ENCODE measurements at regions not wholly inside any gene's neighbourhood (a gene's known extent, or its start where the extent isn't known, plus 50 kb on each side); places are given as distances from the start of the nearest gene placed in this dataset.
A peak's percentile ranks its signal among the peaks of the same experiment; 100 is the strongest.

GRCh38 chr14:41380017-41380416, 226.7 kb upstream of the LRFN5 start:
- Histone ChIP-seq H3K9me3 (ENCODE audit: insufficient read depth, low read length) (no peaks in the 10 kb centered on the region), H3K36me3 (ENCODE audit: low read length) (no peaks in the 10 kb centered on the region), H3K9me2 (replicated peaks; ENCODE audit: insufficient read depth, low read length) (no peaks in the 10 kb centered on the region), H3K4me2 (ENCODE audit: low read depth, low read length, poor library complexity, severe bottlenecking) (no peak overlapping the region), H3K27me3 (ENCODE audit: low read length) (no peaks in the 10 kb centered on the region), H4K20me1 (ENCODE audit: low read depth, low read length) (no peaks in the 10 kb centered on the region), H3K9ac (ENCODE audit: low read length) (no peak overlapping the region), H3F3A (ENCODE audit: insufficient read depth) (no peaks in the 10 kb centered on the region), H3K4me3 (ENCODE audit: insufficient read depth, low read length, poor library complexity, severe bottlenecking) (no peak overlapping the region), H3K27ac (ENCODE audit: low read depth, low read length) (no peak overlapping the region), H2AFZ (ENCODE audit: low read depth, low read length, severe bottlenecking) (peak overlapping the region; percentile 67), H3K79me2 (ENCODE audit: insufficient read depth, low read length) (no peaks in the 10 kb centered on the region)
- TF ChIP-seq EZH2phosphoT487 (conservative IDR thresholded peaks at IDR 0.05; ENCODE audit: low read length) (no peak), CTCF (IDR thresholded peaks at IDR 0.05; ENCODE audit: insufficient read depth, low read length, poor library complexity, severe bottlenecking) (no peak)

- Histone ChIP-seq H3K4me2 (ENCODE audit: low read depth, low read length, poor library complexity, severe bottlenecking) (no peak overlapping the region), H3K27me3 (ENCODE audit: low read length) (no peaks in the 10 kb centered on the region), H3K27ac (ENCODE audit: low read depth, low read length) (no peak overlapping the region), H3K9me3 (ENCODE audit: insufficient read depth, low read length) (no peaks in the 10 kb centered on the region), H3K36me3 (ENCODE audit: low read length) (no peaks in the 10 kb centered on the region), H3K4me3 (ENCODE audit: insufficient read depth, low read length, poor library complexity, severe bottlenecking) (no peak overlapping the region), H3K9ac (ENCODE audit: low read length) (no peak overlapping the region), H4K20me1 (ENCODE audit: low read depth, low read length) (no peaks in the 10 kb centered on the region), H3F3A (ENCODE audit: insufficient read depth) (no peaks in the 10 kb centered on the region), H2AFZ (ENCODE audit: low read depth, low read length, severe bottlenecking) (no peak overlapping the region), H3K9me2 (replicated peaks; ENCODE audit: insufficient read depth, low read length) (no peaks in the 10 kb centered on the region), H3K79me2 (ENCODE audit: insufficient read depth, low read length) (no peaks in the 10 kb centered on the region)
- no peak for TF ChIP-seq CTCF (IDR thresholded peaks at IDR 0.05; ENCODE audit: insufficient read depth, low read length, poor library complexity, severe bottlenecking)
- TF ChIP-seq EZH2phosphoT487 (conservative IDR thresholded peaks at IDR 0.05; ENCODE audit: low read length) = no peak
Observed at GRCh38 chr14:41378526-41378925, 228.2 kb upstream of the LRFN5 start.

- H3K27me3 ChIP-seq (ENCODE audit: low read length) = no peaks in the 10 kb centered on the region
- H3K36me3 ChIP-seq (ENCODE audit: low read length) = no peaks in the 10 kb centered on the region
- H4K20me1 ChIP-seq (ENCODE audit: low read depth, low read length) = no peaks in the 10 kb centered on the region
- H3K9ac ChIP-seq (ENCODE audit: low read length) = no peak overlapping the region
- no peaks in the 10 kb centered on the region for H3K79me2 ChIP-seq (ENCODE audit: insufficient read depth, low read length)
- H3K4me2 ChIP-seq (ENCODE audit: low read depth, low read length, poor library complexity, severe bottlenecking) = no peak overlapping the region
- no peaks in the 10 kb centered on the region for H3K9me2 ChIP-seq (replicated peaks; ENCODE audit: insufficient read depth, low read length)
- no peak overlapping the region for H3K4me3 ChIP-seq (ENCODE audit: insufficient read depth, low read length, poor library complexity, severe bottlenecking)
- no peak overlapping the region for H3K27ac ChIP-seq (ENCODE audit: low read depth, low read length)
- TF ChIP-seq EZH2phosphoT487 (conservative IDR thresholded peaks at IDR 0.05; ENCODE audit: low read length) = no peak
- no peak for TF ChIP-seq CTCF (IDR thresholded peaks at IDR 0.05; ENCODE audit: insufficient read depth, low read length, poor library complexity, severe bottlenecking)
- H3F3A ChIP-seq (ENCODE audit: insufficient read depth) = no peaks in the 10 kb centered on the region
- no peaks in the 10 kb centered on the region for H3K9me3 ChIP-seq (ENCODE audit: insufficient read depth, low read length)
- no peak overlapping the region for H2AFZ ChIP-seq (ENCODE audit: low read depth, low read length, severe bottlenecking)
Observed at GRCh38 chr14:41377932-41378331, 228.7 kb upstream of the LRFN5 start.
